ENCODE measurements at regions not wholly inside any gene's neighbourhood (a gene's known extent, or its start where the extent isn't known, plus 50 kb on each side); places are given as distances from the start of the nearest gene placed in this dataset.

DNA sequence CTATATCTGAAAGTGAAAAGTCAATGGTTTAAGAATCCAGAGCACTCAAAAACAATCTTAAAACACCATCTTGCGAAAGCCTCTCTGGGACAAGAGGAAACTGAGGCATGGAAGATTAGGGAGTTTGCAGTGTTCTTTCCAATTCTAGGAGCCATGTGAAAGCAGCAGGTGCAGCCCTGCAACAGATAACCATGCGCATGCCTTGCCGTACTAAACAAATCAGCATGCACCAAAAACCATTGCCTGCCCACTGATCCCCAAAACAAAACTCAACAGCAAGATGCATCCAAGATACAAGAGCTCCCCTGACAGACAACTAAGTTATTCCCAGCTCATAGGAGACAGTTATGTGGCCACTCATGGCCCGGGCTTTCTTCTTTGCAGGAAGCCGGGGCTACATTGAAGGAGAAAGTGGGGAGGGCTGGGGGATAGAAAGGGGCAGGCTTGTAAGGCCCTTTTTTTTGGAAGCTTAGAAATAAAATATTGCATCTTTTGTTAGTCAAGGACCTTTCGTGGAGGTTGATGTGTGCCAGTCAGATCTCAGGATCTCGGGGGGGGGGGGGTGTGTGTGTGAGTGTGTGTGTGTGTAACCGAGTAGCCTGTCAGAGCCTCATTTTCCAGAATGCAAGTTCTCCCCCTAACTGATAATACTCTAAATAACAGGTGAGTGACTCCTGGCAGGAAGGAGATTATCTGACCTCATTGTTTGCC lies 178.4 kb downstream of the MBOAT1 start:
- ChIA-PET POLR2A (ENCODE audit: unreplicated experiment) (no interaction called here), CTCF (no interaction called here)
- H4K20me1 ChIP-seq (ENCODE audit: insufficient read depth, low read length) = no peaks in the 10 kb centered on the region
- WGBS, 2 experiments (ENCODE audit: extremely low coverage in 2 of 2, insufficient read length in 1 of 2) = no CpG with 5 or more reads among the region's 8 CpGs
- no peaks in the 10 kb centered on the region for H3K9me1 ChIP-seq (ENCODE audit: insufficient read depth, low read length)
- intact Hi-C loops (cut with micrococcal nuclease) = no loop called here
- H3K14ac ChIP-seq (replicated peaks; ENCODE audit: low read depth, low read length) = no peak overlapping the region
- no peaks in the 10 kb centered on the region for H3K4me1 ChIP-seq (ENCODE audit: control insufficient read depth, insufficient read depth, low read length)
- H3K18ac ChIP-seq (ENCODE audit: low read depth, low read length) = no peak overlapping the region
- no peak overlapping the region for H2BK20ac ChIP-seq (ENCODE audit: low read depth, low read length)
- no peak for TF ChIP-seq SMC3 (IDR thresholded peaks at IDR 0.05; ENCODE audit: low read depth, low read length)
- TF ChIP-seq, protein P1, sequence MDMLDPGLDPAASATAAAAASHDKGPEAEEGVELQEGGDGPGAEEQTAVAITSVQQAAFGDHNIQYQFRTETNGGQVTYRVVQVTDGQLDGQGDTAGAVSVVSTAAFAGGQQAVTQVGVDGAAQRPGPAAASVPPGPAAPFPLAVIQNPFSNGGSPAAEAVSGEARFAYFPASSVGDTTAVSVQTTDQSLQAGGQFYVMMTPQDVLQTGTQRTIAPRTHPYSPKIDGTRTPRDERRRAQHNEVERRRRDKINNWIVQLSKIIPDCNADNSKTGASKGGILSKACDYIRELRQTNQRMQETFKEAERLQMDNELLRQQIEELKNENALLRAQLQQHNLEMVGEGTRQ (IDR thresholded peaks at IDR 0.05; ENCODE audit: low read depth, low read length) = no peak
- TF ChIP-seq NFE2L2 (IDR thresholded peaks at IDR 0.05; ENCODE audit: low read depth, low read length) = no peak
- no peak for TF ChIP-seq POLR2A (IDR thresholded peaks at IDR 0.05; ENCODE audit: low read depth, low read length)
- TF ChIP-seq, protein P2, sequence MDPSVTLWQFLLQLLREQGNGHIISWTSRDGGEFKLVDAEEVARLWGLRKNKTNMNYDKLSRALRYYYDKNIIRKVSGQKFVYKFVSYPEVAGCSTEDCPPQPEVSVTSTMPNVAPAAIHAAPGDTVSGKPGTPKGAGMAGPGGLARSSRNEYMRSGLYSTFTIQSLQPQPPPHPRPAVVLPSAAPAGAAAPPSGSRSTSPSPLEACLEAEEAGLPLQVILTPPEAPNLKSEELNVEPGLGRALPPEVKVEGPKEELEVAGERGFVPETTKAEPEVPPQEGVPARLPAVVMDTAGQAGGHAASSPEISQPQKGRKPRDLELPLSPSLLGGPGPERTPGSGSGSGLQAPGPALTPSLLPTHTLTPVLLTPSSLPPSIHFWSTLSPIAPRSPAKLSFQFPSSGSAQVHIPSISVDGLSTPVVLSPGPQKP (IDR thresholded peaks at IDR 0.05; ENCODE audit: borderline replicate concordance, low read depth, low read length) = no peak
- TF ChIP-seq RAD21 (IDR thresholded peaks at IDR 0.05; ENCODE audit: low read length) = no peak
- TF ChIP-seq CHD1 (IDR thresholded peaks at IDR 0.05; ENCODE audit: low read depth, low read length) = no peak
- no peak for TF ChIP-seq CEBPB (IDR thresholded peaks at IDR 0.05; ENCODE audit: low read depth, low read length)
- TF ChIP-seq FOS (IDR thresholded peaks at IDR 0.05; ENCODE audit: low read depth, low read length) = no peak
- no peak for TF ChIP-seq MAZ (IDR thresholded peaks at IDR 0.05; ENCODE audit: borderline replicate concordance, low read depth, low read length)
- no peak for TF ChIP-seq BHLHE40 (IDR thresholded peaks at IDR 0.05; ENCODE audit: low read depth, low read length)
- TF ChIP-seq RFX5 (IDR thresholded peaks at IDR 0.05; ENCODE audit: low read depth, low read length) = no peak
- no peak overlapping the region for H3K56ac ChIP-seq (ENCODE audit: extremely low read depth, insufficient read depth, low read length)
- H3K9me3 ChIP-seq (ENCODE audit: control insufficient read depth, insufficient read depth, low read length) = peaks cover 3% of the 10 kb centered on the region
- H2BK120ac ChIP-seq (ENCODE audit: low read depth, low read length) = no peak overlapping the region
- no peak overlapping the region for H2BK5ac ChIP-seq (ENCODE audit: low read depth, low read length, poor library complexity, severe bottlenecking)
- H4K5ac ChIP-seq (ENCODE audit: low read depth, low read length) = no peak overlapping the region
- H3K27me3 ChIP-seq (ENCODE audit: control insufficient read depth, insufficient read depth, low read length) = no peaks in the 10 kb centered on the region
- no peaks in the 10 kb centered on the region for H3K79me1 ChIP-seq (ENCODE audit: low read depth in 1 of 2, low read length in 2 of 2)
- H2AK5ac ChIP-seq (ENCODE audit: low read depth, low read length) = no peak overlapping the region
- H4K8ac ChIP-seq (ENCODE audit: low read depth in 2 of 2, low read length in 2 of 2) = no peak overlapping the region
- H4K91ac ChIP-seq (ENCODE audit: insufficient read depth, low read depth, low read length) = no peak overlapping the region
- no peak overlapping the region for H3K27ac ChIP-seq (ENCODE audit: insufficient read depth, low read length)
- no peak overlapping the region for H3K9ac ChIP-seq (ENCODE audit: low read depth, low read length)
- H3K4ac ChIP-seq (ENCODE audit: low read depth, low read length) = no peak overlapping the region
- dilution Hi-C loops (cut with HindIII; ENCODE audit: low sequenced_read_pairs, unreplicated experiment) = no loop called here
- in situ Hi-C loops (cut with MboI; ENCODE audit: low sequenced_read_pairs) = no loop called here
- no peak overlapping the region for H2BK15ac ChIP-seq (ENCODE audit: low read depth, low read length)
- H2AK9ac ChIP-seq (replicated peaks; ENCODE audit: low read depth, low read length, poor library complexity) = no peak overlapping the region
- no peaks in the 10 kb centered on the region for H3K36me3 ChIP-seq (ENCODE audit: control insufficient read depth, insufficient read depth, low read length)
- no peak overlapping the region for H3K4me2 ChIP-seq (ENCODE audit: low read depth, low read length)
- no peak overlapping the region for H3K23ac ChIP-seq (ENCODE audit: low read depth, low read length)
- no peak overlapping the region for H3K4me3 ChIP-seq (ENCODE audit: insufficient read depth, low read depth, low read length)
- BruUV-seq (replicated peaks) = no TSS peak
- ATAC-seq (ENCODE audit: low read depth) = no peak
- DNase-seq = no peak
- no peak overlapping the region for H2AFZ ChIP-seq (replicated peaks; ENCODE audit: low read length, poor library complexity)
